ENCODE measurements at regions not wholly inside any gene's neighbourhood (a gene's known extent, or its start where the extent isn't known, plus 50 kb on each side); places are given as distances from the start of the nearest gene placed in this dataset.

GRCh38 chrX:128846385-128846784, 676.9 kb downstream of the SMARCA1 start:
- WGBS, 2 donors (ENCODE audit: extremely low coverage in 2 of 2, insufficient read length in 2 of 2, insufficient replicate concordance in 1 of 2): no CpG with 5 or more reads among the region's 3 CpGs
- Histone ChIP-seq H3K18ac (ENCODE audit: low read length) (no peak overlapping the region), H3K27ac (replicated peaks; ENCODE audit: low read length) (no peak overlapping the region), H3K9me3 (replicated peaks in 1 of 2; ENCODE audit: control insufficient read depth in 2 of 2, insufficient read depth in 1 of 2, low read depth in 1 of 2, low read length in 2 of 2) (no peaks in the 10 kb centered on the region), H2AFZ (ENCODE audit: low read length) (no peak overlapping the region), H2BK12ac (ENCODE audit: low read length) (no peak overlapping the region), H3K79me1 (ENCODE audit: low read depth, low read length) (no peaks in the 10 kb centered on the region), H3K4me1 (ENCODE audit: control insufficient read depth in 2 of 2, insufficient read depth in 1 of 2, low read depth in 1 of 2, low read length in 2 of 2) (no peaks in the 10 kb centered on the region), H3K27me3 (ENCODE audit: control insufficient read depth in 3 of 3, insufficient read depth in 3 of 3, low read depth in 1 of 3, low read length in 3 of 3) (no peaks in the 10 kb centered on the region), H2BK120ac (ENCODE audit: low read depth, low read length) (no peak overlapping the region), H3K9ac (ENCODE audit: low read depth, low read length, poor library complexity) (no peak overlapping the region), H3K4ac (ENCODE audit: low read length) (no peak overlapping the region), H2AK5ac (ENCODE audit: low read depth, low read length) (no peak overlapping the region), H3K23ac (ENCODE audit: low read depth, low read length, poor library complexity) (no peak overlapping the region), H4K8ac (ENCODE audit: low read depth, low read length) (no peak overlapping the region), H2BK15ac (ENCODE audit: low read length) (no peak overlapping the region), H3K4me3 (ENCODE audit: low read length in 2 of 2) (no peak overlapping the region), H3K4me2 (ENCODE audit: insufficient read depth, low read length, poor library complexity, severe bottlenecking) (no peak overlapping the region), H2BK5ac (ENCODE audit: low read length) (no peak overlapping the region), H4K91ac (ENCODE audit: low read depth, low read length, poor library complexity) (no peak overlapping the region), H3K14ac (ENCODE audit: low read length) (no peak overlapping the region), H3K36me3 (replicated peaks in 1 of 2; ENCODE audit: control insufficient read depth in 2 of 2, insufficient read depth in 2 of 2, low read length in 2 of 2) (no peaks in the 10 kb centered on the region)
- no peak for DNase-seq (ENCODE audit: low spot score)

GRCh38 chrX:128818690-128819089, 704.6 kb downstream of the SMARCA1 start:
- no peak overlapping the region for H2BK120ac ChIP-seq (ENCODE audit: low read depth, low read length)
- no peaks in the 10 kb centered on the region for H3K9me3 ChIP-seq (replicated peaks in 1 of 2; ENCODE audit: control insufficient read depth in 2 of 2, insufficient read depth in 1 of 2, low read depth in 1 of 2, low read length in 2 of 2)
- no peak for DNase-seq (ENCODE audit: low spot score)
- H3K14ac ChIP-seq (ENCODE audit: low read length): no peak overlapping the region
- no peak overlapping the region for H3K23ac ChIP-seq (ENCODE audit: low read depth, low read length, poor library complexity)
- WGBS, 2 donors (ENCODE audit: extremely low coverage in 2 of 2, insufficient read length in 2 of 2, insufficient replicate concordance in 1 of 2): no CpG with 5 or more reads among the region's 5 CpGs
- no peaks in the 10 kb centered on the region for H3K4me1 ChIP-seq (ENCODE audit: control insufficient read depth in 2 of 2, insufficient read depth in 1 of 2, low read depth in 1 of 2, low read length in 2 of 2)
- H3K4ac ChIP-seq (ENCODE audit: low read length): no peak overlapping the region
- no peak overlapping the region for H3K18ac ChIP-seq (ENCODE audit: low read length)
- H2AK5ac ChIP-seq (ENCODE audit: low read depth, low read length): no peak overlapping the region
- no peak overlapping the region for H2BK15ac ChIP-seq (ENCODE audit: low read length)
- no peak overlapping the region for H4K8ac ChIP-seq (ENCODE audit: low read depth, low read length)
- no peak overlapping the region for H2BK12ac ChIP-seq (ENCODE audit: low read length)
- no peaks in the 10 kb centered on the region for H3K79me1 ChIP-seq (ENCODE audit: low read depth, low read length)
- H3K27ac ChIP-seq (replicated peaks; ENCODE audit: low read length): no peak overlapping the region
- H3K4me2 ChIP-seq (ENCODE audit: insufficient read depth, low read length, poor library complexity, severe bottlenecking): no peak overlapping the region
- H3K4me3 ChIP-seq (ENCODE audit: low read length in 2 of 2): no peak overlapping the region
- no peak overlapping the region for H2BK5ac ChIP-seq (ENCODE audit: low read length)
- no peak overlapping the region for H2AFZ ChIP-seq (ENCODE audit: low read length)
- H3K36me3 ChIP-seq (replicated peaks in 1 of 2; ENCODE audit: control insufficient read depth in 2 of 2, insufficient read depth in 2 of 2, low read length in 2 of 2): no peaks in the 10 kb centered on the region
- H3K27me3 ChIP-seq (ENCODE audit: control insufficient read depth in 3 of 3, insufficient read depth in 3 of 3, low read depth in 1 of 3, low read length in 3 of 3): no peaks in the 10 kb centered on the region
- no peak overlapping the region for H3K9ac ChIP-seq (ENCODE audit: low read depth, low read length, poor library complexity)
- no peak overlapping the region for H4K91ac ChIP-seq (ENCODE audit: low read depth, low read length, poor library complexity)

GRCh38 chrX:128816919-128817318, 706.4 kb downstream of the SMARCA1 start:
- no peak overlapping the region for H2BK5ac ChIP-seq (ENCODE audit: low read length)
- H3K4me3 ChIP-seq (ENCODE audit: low read length in 2 of 2): no peak overlapping the region
- no peak overlapping the region for H3K27ac ChIP-seq (replicated peaks; ENCODE audit: low read length)
- H3K4ac ChIP-seq (ENCODE audit: low read length): no peak overlapping the region
- H3K79me1 ChIP-seq (ENCODE audit: low read depth, low read length): no peaks in the 10 kb centered on the region
- no peak overlapping the region for H3K23ac ChIP-seq (ENCODE audit: low read depth, low read length, poor library complexity)
- no peak overlapping the region for H3K18ac ChIP-seq (ENCODE audit: low read length)
- DNase-seq (ENCODE audit: low spot score): no peak
- no peak overlapping the region for H2BK120ac ChIP-seq (ENCODE audit: low read depth, low read length)
- no peak overlapping the region for H4K91ac ChIP-seq (ENCODE audit: low read depth, low read length, poor library complexity)
- H2BK15ac ChIP-seq (ENCODE audit: low read length): no peak overlapping the region
- H2AK5ac ChIP-seq (ENCODE audit: low read depth, low read length): no peak overlapping the region
- H2AFZ ChIP-seq (ENCODE audit: low read length): no peak overlapping the region
- no peaks in the 10 kb centered on the region for H3K9me3 ChIP-seq (replicated peaks in 1 of 2; ENCODE audit: control insufficient read depth in 2 of 2, insufficient read depth in 1 of 2, low read depth in 1 of 2, low read length in 2 of 2)
- no peak overlapping the region for H4K8ac ChIP-seq (ENCODE audit: low read depth, low read length)
- H3K27me3 ChIP-seq (ENCODE audit: control insufficient read depth in 3 of 3, insufficient read depth in 3 of 3, low read depth in 1 of 3, low read length in 3 of 3): no peaks in the 10 kb centered on the region
- no peak overlapping the region for H3K14ac ChIP-seq (ENCODE audit: low read length)
- H3K9ac ChIP-seq (ENCODE audit: low read depth, low read length, poor library complexity): no peak overlapping the region
- WGBS, 2 donors (ENCODE audit: extremely low coverage in 2 of 2, insufficient read length in 2 of 2, insufficient replicate concordance in 1 of 2): no CpG with 5 or more reads among the region's 3 CpGs
- no peaks in the 10 kb centered on the region for H3K36me3 ChIP-seq (replicated peaks in 1 of 2; ENCODE audit: control insufficient read depth in 2 of 2, insufficient read depth in 2 of 2, low read length in 2 of 2)
- no peak overlapping the region for H3K4me2 ChIP-seq (ENCODE audit: insufficient read depth, low read length, poor library complexity, severe bottlenecking)
- peaks cover 0 to 3% of the 10 kb centered on the region in 2 donors for H3K4me1 ChIP-seq (ENCODE audit: control insufficient read depth in 2 of 2, insufficient read depth in 1 of 2, low read depth in 1 of 2, low read length in 2 of 2)
- no peak overlapping the region for H2BK12ac ChIP-seq (ENCODE audit: low read length)

- no peaks in the 10 kb centered on the region for H3K27me3 ChIP-seq (ENCODE audit: control insufficient read depth in 3 of 3, insufficient read depth in 3 of 3, low read depth in 1 of 3, low read length in 3 of 3)
- no peak overlapping the region for H2BK120ac ChIP-seq (ENCODE audit: low read depth, low read length)
- DNase-seq (ENCODE audit: low spot score): no peak
- no peak overlapping the region for H3K4me2 ChIP-seq (ENCODE audit: insufficient read depth, low read length, poor library complexity, severe bottlenecking)
- H3K79me1 ChIP-seq (ENCODE audit: low read depth, low read length): no peaks in the 10 kb centered on the region
- H2BK12ac ChIP-seq (ENCODE audit: low read length): no peak overlapping the region
- H3K27ac ChIP-seq (replicated peaks; ENCODE audit: low read length): no peak overlapping the region
- H3K23ac ChIP-seq (ENCODE audit: low read depth, low read length, poor library complexity): no peak overlapping the region
- H2BK5ac ChIP-seq (ENCODE audit: low read length): no peak overlapping the region
- no peak overlapping the region for H3K9ac ChIP-seq (ENCODE audit: low read depth, low read length, poor library complexity)
- H3K18ac ChIP-seq (ENCODE audit: low read length): no peak overlapping the region
- H3K4ac ChIP-seq (ENCODE audit: low read length): no peak overlapping the region
- no peaks in the 10 kb centered on the region for H3K4me1 ChIP-seq (ENCODE audit: control insufficient read depth in 2 of 2, insufficient read depth in 1 of 2, low read depth in 1 of 2, low read length in 2 of 2)
- no peak overlapping the region for H3K14ac ChIP-seq (ENCODE audit: low read length)
- no peak overlapping the region for H3K4me3 ChIP-seq (ENCODE audit: low read length in 2 of 2)
- peaks cover 0 to 5% of the 10 kb centered on the region in 2 donors for H3K9me3 ChIP-seq (replicated peaks in 1 of 2; ENCODE audit: control insufficient read depth in 2 of 2, insufficient read depth in 1 of 2, low read depth in 1 of 2, low read length in 2 of 2)
- no peak overlapping the region for H2AFZ ChIP-seq (ENCODE audit: low read length)
- H2AK5ac ChIP-seq (ENCODE audit: low read depth, low read length): no peak overlapping the region
- WGBS, 2 donors (ENCODE audit: extremely low coverage in 2 of 2, insufficient read length in 2 of 2, insufficient replicate concordance in 1 of 2): no CpG with 5 or more reads among the region's 3 CpGs
- H4K8ac ChIP-seq (ENCODE audit: low read depth, low read length): no peak overlapping the region
- no peak overlapping the region for H2BK15ac ChIP-seq (ENCODE audit: low read length)
- H3K36me3 ChIP-seq (replicated peaks in 1 of 2; ENCODE audit: control insufficient read depth in 2 of 2, insufficient read depth in 2 of 2, low read length in 2 of 2): no peaks in the 10 kb centered on the region
- no peak overlapping the region for H4K91ac ChIP-seq (ENCODE audit: low read depth, low read length, poor library complexity)
These were observed 715.9 kb downstream of the SMARCA1 start for GRCh38 chrX:128807367-128807766.
